ENCODE measurements at regions not wholly inside any gene's neighbourhood (a gene's known extent, or its start where the extent isn't known, plus 50 kb on each side); places are given as distances from the start of the nearest gene placed in this dataset.

DNA sequence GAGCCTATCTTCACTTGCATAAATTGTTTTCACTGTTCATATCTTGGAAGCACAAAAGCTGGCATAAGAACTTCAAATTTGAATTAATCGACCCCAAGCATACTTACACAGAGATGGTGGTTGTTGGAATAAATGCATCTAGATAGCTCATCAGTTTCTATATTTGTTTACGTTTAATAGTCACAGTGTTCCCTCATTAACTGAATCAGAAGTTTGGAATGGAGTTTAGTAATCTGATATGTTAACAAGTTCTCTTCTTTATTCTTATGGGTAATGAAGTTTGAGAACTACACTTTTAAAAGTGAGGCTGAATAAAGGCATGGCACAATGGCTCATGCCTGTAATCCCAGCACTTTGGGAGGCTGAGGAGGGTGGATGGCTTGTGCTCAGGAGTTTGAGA lies 886.7 kb upstream of the PCDH20 start:
- H3K4me1 ChIP-seq, result no peaks in the 10 kb centered on the region
- intact Hi-C loops (cut with DNase I), result no loop called here
- H3K36me3 ChIP-seq (replicated peaks in 1 of 2; ENCODE audit: insufficient read depth in 1 of 2, low read depth in 2 of 2), result no peaks in the 10 kb centered on the region
- H3K4me3 ChIP-seq, result no peak overlapping the region
- no peak for DNase-seq
- H3K27me3 ChIP-seq, result no peaks in the 10 kb centered on the region
- 26 to 46% methylated on average over 2 of the region's 2 CpGs for WGBS, 2 donors
- no peak for ATAC-seq
- no peak overlapping the region for H3K27ac ChIP-seq
- TF ChIP-seq POLR2A (IDR thresholded peaks at IDR 0.05), result no peak
- TF ChIP-seq, protein P1, sequence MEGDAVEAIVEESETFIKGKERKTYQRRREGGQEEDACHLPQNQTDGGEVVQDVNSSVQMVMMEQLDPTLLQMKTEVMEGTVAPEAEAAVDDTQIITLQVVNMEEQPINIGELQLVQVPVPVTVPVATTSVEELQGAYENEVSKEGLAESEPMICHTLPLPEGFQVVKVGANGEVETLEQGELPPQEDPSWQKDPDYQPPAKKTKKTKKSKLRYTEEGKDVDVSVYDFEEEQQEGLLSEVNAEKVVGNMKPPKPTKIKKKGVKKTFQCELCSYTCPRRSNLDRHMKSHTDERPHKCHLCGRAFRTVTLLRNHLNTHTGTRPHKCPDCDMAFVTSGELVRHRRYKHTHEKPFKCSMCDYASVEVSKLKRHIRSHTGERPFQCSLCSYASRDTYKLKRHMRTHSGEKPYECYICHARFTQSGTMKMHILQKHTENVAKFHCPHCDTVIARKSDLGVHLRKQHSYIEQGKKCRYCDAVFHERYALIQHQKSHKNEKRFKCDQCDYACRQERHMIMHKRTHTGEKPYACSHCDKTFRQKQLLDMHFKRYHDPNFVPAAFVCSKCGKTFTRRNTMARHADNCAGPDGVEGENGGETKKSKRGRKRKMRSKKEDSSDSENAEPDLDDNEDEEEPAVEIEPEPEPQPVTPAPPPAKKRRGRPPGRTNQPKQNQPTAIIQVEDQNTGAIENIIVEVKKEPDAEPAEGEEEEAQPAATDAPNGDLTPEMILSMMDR (IDR thresholded peaks at IDR 0.05), result no peak
- no peaks in the 10 kb centered on the region for H3K9me3 ChIP-seq

DNA sequence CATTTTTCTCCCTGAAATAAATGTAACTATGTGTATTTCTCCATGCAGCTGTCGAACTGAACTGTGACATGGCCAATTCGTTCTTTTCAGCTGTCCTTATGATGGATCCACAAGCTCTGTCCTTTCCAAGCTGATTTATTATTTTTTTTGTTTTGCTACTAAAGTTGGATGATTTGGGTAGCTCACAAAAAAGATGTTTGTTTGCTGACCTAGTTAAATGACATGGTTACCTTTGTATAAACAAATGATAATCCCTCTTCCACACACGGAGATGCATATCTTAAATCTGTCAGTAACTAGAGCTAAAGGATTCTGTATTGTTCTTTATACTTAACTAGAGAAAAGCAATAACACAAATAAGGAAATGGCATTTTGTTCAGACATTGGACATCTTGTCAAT lies 884.3 kb upstream of the PCDH20 start:
- intact Hi-C loops (cut with DNase I), result no loop called here
- H3K27ac ChIP-seq, result no peak overlapping the region
- TF ChIP-seq POLR2A (IDR thresholded peaks at IDR 0.05), result no peak
- TF ChIP-seq, protein P1 (IDR thresholded peaks at IDR 0.05), result no peak
- no peak overlapping the region for H3K4me3 ChIP-seq
- H3K9me3 ChIP-seq, result no peaks in the 10 kb centered on the region
- H3K36me3 ChIP-seq (replicated peaks in 1 of 2; ENCODE audit: insufficient read depth in 1 of 2, low read depth in 2 of 2), result no peaks in the 10 kb centered on the region
- ATAC-seq (no peak), DNase-seq (no peak)
- H3K4me1 ChIP-seq, result no peaks in the 10 kb centered on the region
- no peaks in the 10 kb centered on the region for H3K27me3 ChIP-seq
- 30 to 35% methylated on average over 3 of the region's 3 CpGs for WGBS, 2 donors

DNA sequence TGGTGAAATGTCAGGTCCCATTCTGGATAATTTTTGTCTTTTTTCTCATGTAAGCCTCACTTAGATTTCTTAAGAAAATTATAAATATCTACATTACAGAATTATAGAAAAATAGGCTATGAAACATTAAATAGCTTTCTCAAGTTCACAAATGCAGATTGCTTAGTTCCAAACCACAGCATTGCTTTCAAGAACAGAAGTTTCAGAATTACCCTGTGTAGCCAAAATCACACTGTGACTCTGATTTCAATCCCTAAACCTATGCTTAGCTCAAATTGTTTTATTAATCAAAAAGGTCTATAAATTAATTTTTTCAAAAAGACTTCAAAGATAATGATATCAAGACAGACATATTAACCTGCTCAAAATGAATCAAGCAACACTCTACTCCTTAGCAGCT lies 881.2 kb upstream of the PCDH20 start:
- no peaks in the 10 kb centered on the region for H3K36me3 ChIP-seq (replicated peaks in 1 of 2; ENCODE audit: insufficient read depth in 1 of 2, low read depth in 2 of 2)
- no peaks in the 10 kb centered on the region for H3K9me3 ChIP-seq
- H3K27me3 ChIP-seq, result no peaks in the 10 kb centered on the region
- DNase-seq, result no peak
- intact Hi-C loops (cut with DNase I), result no loop called here
- TF ChIP-seq, protein P1 (IDR thresholded peaks at IDR 0.05), result no peak
- TF ChIP-seq POLR2A (IDR thresholded peaks at IDR 0.05), result no peak
- H3K27ac ChIP-seq, result no peak overlapping the region
- H3K4me1 ChIP-seq, result no peaks in the 10 kb centered on the region
- H3K4me3 ChIP-seq, result no peak overlapping the region
- no peak for ATAC-seq

DNA sequence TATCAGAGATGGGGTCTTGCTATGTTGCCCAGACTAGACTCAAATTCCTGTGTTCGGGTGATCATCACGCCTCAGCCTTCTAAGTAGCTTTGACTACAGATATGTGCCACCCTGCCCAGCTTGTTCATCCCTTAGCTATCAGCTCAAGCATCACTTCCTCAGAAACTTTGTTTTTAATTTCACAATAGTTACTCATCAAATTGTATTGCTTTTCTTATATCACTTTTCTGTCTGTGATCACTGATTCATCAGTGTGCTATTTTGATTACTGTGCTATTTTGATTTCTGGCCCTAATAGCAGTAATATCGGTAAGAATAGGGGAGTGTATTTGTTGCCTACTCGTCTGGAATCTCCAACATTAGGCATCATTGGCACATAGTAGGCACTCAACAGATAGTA lies 878.6 kb upstream of the PCDH20 start:
- TF ChIP-seq POLR2A (IDR thresholded peaks at IDR 0.05), result no peak
- TF ChIP-seq, protein P1 (IDR thresholded peaks at IDR 0.05), result no peak
- DNase-seq (no peak), ATAC-seq (no peak)
- intact Hi-C loops (cut with DNase I), result no loop called here
- H3K27me3 ChIP-seq, result no peaks in the 10 kb centered on the region
- H3K27ac ChIP-seq, result no peak overlapping the region
- WGBS, 2 donors, result 65 to 68% methylated on average over 4 of the region's 4 CpGs
- no peaks in the 10 kb centered on the region for H3K4me1 ChIP-seq
- H3K4me3 ChIP-seq, result no peak overlapping the region
- no peaks in the 10 kb centered on the region for H3K9me3 ChIP-seq
- no peaks in the 10 kb centered on the region for H3K36me3 ChIP-seq (replicated peaks in 1 of 2; ENCODE audit: insufficient read depth in 1 of 2, low read depth in 2 of 2)

DNA sequence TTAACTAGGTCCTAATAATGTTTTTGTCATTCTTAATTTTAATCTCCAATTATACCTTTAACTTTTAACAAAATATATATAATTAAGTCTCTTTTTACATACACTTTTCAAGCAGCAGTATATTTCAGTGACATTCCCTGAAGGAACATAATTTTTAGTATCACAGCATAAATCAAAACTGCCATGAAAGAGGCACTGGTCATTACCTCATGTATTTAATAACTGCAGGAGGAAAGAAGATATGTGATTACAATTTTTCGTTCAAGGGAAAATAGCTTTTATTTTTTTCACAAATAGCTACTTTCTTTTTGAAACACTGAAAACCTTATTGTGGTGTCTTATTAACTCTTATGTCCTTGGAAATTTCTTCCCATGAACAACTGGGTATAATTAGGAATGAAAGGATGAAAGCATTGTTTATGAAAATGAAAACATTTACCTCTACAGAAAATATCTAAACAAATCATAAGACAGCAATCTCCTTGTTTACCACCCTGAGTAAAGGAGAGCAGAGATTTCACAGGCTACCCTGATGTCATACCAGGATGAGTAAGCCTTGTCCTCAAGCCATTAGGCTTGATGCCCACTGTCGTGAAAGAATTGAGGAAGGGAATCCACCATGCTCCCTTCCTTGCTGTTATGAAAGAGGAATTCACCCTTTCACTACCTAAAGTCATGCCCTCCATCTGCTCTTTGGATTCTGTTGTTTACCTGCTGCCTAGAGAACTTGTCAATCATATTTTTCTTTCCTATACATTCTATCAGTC lies 877.2 kb upstream of the PCDH20 start:
- TF ChIP-seq, protein P1 (IDR thresholded peaks at IDR 0.05), result no peak
- no peak for TF ChIP-seq POLR2A (IDR thresholded peaks at IDR 0.05)
- WGBS, 2 donors, result 42 to 47% methylated on average over 2 of the region's 2 CpGs
- no peak for DNase-seq

More for the DNA sequence above, 877.2 kb upstream of the PCDH20 start:
- no peaks in the 10 kb centered on the region for H3K4me1 ChIP-seq
- no peak overlapping the region for H3K27ac ChIP-seq
- H3K36me3 ChIP-seq (replicated peaks in 1 of 2; ENCODE audit: insufficient read depth in 1 of 2, low read depth in 2 of 2), result no peaks in the 10 kb centered on the region
- no peaks in the 10 kb centered on the region for H3K9me3 ChIP-seq
- ATAC-seq, result no peak
- intact Hi-C loops (cut with DNase I), result no loop called here
- no peaks in the 10 kb centered on the region for H3K27me3 ChIP-seq
- no peak overlapping the region for H3K4me3 ChIP-seq
